ENCODE measurements at regions not wholly inside any gene's neighbourhood (a gene's known extent, or its start where the extent isn't known, plus 50 kb on each side); places are given as distances from the start of the nearest gene placed in this dataset.

GRCh38 chr5:168204165-168204564 lies 87.3 kb upstream of the WWC1 start:
- DNase-seq, result no peak

- DNase-seq, result no peak
Observed at GRCh38 chr5:168207450-168208029, 83.9 kb upstream of the WWC1 start.

- DNase-seq, result no peak
Observed at GRCh38 chr5:168209244-168209995, 82.0 kb upstream of the WWC1 start.

- DNase-seq, result no peak
Observed at GRCh38 chr5:168209997-168210396, 81.4 kb upstream of the WWC1 start.

- DNase-seq, result no peak
Observed at GRCh38 chr5:168211245-168211644, 80.2 kb upstream of the WWC1 start.

- no peak for DNase-seq
Observed at GRCh38 chr5:168211936-168212335, 79.5 kb upstream of the WWC1 start.

- DNase-seq, result no peak
Observed at GRCh38 chr5:168214071-168214470, 77.4 kb upstream of the WWC1 start.

- DNase-seq, result no peak
Observed at GRCh38 chr5:168214886-168215285, 76.6 kb upstream of the WWC1 start.

GRCh38 chr5:168215646-168216045 lies 75.8 kb upstream of the WWC1 start:
- no peak for DNase-seq

- DNase-seq, result no peak
Observed at GRCh38 chr5:168216989-168217388, 74.5 kb upstream of the WWC1 start.

GRCh38 chr5:168217497-168217896 lies 73.9 kb upstream of the WWC1 start:
- DNase-seq, result no peak

GRCh38 chr5:168218746-168219145 lies 72.7 kb upstream of the WWC1 start:
- no peak for DNase-seq

- DNase-seq, result peak; percentile 4
Observed at GRCh38 chr5:168219515-168220410, 71.7 kb upstream of the WWC1 start.

- DNase-seq, result no peak
Observed at GRCh38 chr5:168224085-168224484, 67.4 kb upstream of the WWC1 start.

- no peak for DNase-seq
Observed at GRCh38 chr5:168226012-168226411, 65.4 kb upstream of the WWC1 start.

- no peak for DNase-seq
Observed at GRCh38 chr5:168227001-168227400, 64.4 kb upstream of the WWC1 start.

- DNase-seq, result no peak
Observed at GRCh38 chr5:168227973-168228615, 63.4 kb upstream of the WWC1 start.

GRCh38 chr5:168228668-168229067 lies 62.8 kb upstream of the WWC1 start:
- no peak for DNase-seq

GRCh38 chr5:168234133-168234532 lies 57.3 kb upstream of the WWC1 start:
- no peak for DNase-seq

- DNase-seq, result no peak
Observed at GRCh38 chr5:168238463-168238862, 53.0 kb upstream of the WWC1 start.

GRCh38 chr5:168239325-168239724 lies 52.1 kb upstream of the WWC1 start:
- DNase-seq, result no peak

Data from SIG-M5 (cell line).